MM.1S (cell line): ENCODE measurements at regions not wholly inside any gene's neighbourhood (a gene's known extent, or its start where the extent isn't known, plus 50 kb on each side); places are given as distances from the start of the nearest gene placed in this dataset.

Experiments
- DNase-seq: peaks from one replicate; pipeline ENCODE4 v3.0.0-alpha.2; 2015
- H2AFZ ChIP-seq: fragments of 300-600 bp; sonication (generic); 2 replicates; pipeline ENCODE4 v1.6.0; 2016; ENCODE audit warnings: antibody characterized with exemption, low read length
- H3F3A ChIP-seq: fragments of 300-600 bp; sonication (generic); 2 replicates; pipeline ENCODE4 v1.6.1; 2016; ENCODE audit warnings: mild to moderate bottlenecking, antibody characterized with exemption, low read length, moderate library complexity, mixed read lengths; ENCODE audit not compliant: insufficient read depth
- H3K27ac ChIP-seq: fragments of 300-600 bp; sonication (generic); 2 replicates; pipeline ENCODE4 v1.5.1; 2016; ENCODE audit warnings: mild to moderate bottlenecking, low read length
- H3K27me3 ChIP-seq: fragments of 300-600 bp; sonication (generic); replicated peaks from 2 replicates; pipeline ENCODE4 v1.6.0; 2016; ENCODE audit warnings: low read length; ENCODE audit not compliant: insufficient read depth
- H3K36me3 ChIP-seq: fragments of 300-600 bp; sonication (generic); replicated peaks from 2 replicates; pipeline ENCODE4 v1.6.1; 2016; ENCODE audit warnings: mild to moderate bottlenecking, low read length, mixed read lengths; ENCODE audit not compliant: insufficient read depth
- H3K4me1 ChIP-seq: fragments of 300-600 bp; sonication (generic); 2 replicates; pipeline ENCODE4 v1.6.1; 2016; ENCODE audit warnings: low read length, mixed read lengths
- H3K4me2 ChIP-seq: fragments of 300-600 bp; sonication (generic); 2 replicates; pipeline ENCODE4 v1.6.0; 2016; ENCODE audit warnings: low read depth, low read length
- H3K4me3 ChIP-seq: fragments of 300-600 bp; sonication (generic); 2 replicates; pipeline ENCODE4 v1.5.1; 2016; ENCODE audit warnings: low read length, mixed read lengths
- H3K79me2 ChIP-seq: fragments of 300-600 bp; sonication (generic); 2 replicates; pipeline ENCODE4 v1.6.1; 2016; ENCODE audit warnings: mixed run types, low read length, mixed read lengths
- H3K9ac ChIP-seq: fragments of 300-600 bp; sonication (generic); 2 replicates; pipeline ENCODE4 v1.6.1; 2016; ENCODE audit warnings: low read length, mixed read lengths
- H3K9me2 ChIP-seq: fragments of 300-600 bp; sonication (generic); replicated peaks from 2 replicates; pipeline ENCODE4 v1.6.1; 2016; ENCODE audit warnings: mild to moderate bottlenecking, low read length, mixed read lengths; ENCODE audit not compliant: insufficient read depth
- H3K9me3 ChIP-seq: fragments of 300-600 bp; sonication (generic); replicated peaks from 2 replicates; pipeline ENCODE4 v1.6.1; 2016; ENCODE audit warnings: mild to moderate bottlenecking, low read length, mixed read lengths; ENCODE audit not compliant: insufficient read depth
- H4K20me1 ChIP-seq: fragments of 300-600 bp; sonication (generic); 2 replicates; pipeline ENCODE4 v1.6.1; 2016; ENCODE audit warnings: mild to moderate bottlenecking, low read length, moderate library complexity, mixed read lengths; ENCODE audit not compliant: insufficient read depth
- EZH2 ChIP-seq: fragments of 300-600 bp; sonication (generic); optimal IDR thresholded peaks from 2 replicates; pipeline ENCODE3; 2017; ENCODE audit warnings: low read depth, mild to moderate bottlenecking, antibody characterized with exemption, low read length, mixed read lengths
- EZH2phosphoT487 ChIP-seq: fragments of 300-600 bp; sonication (generic); IDR thresholded peaks from 2 replicates; pipeline ENCODE4 v1.6.1; 2018; ENCODE audit warnings: antibody characterized with exemption, low read length
- TF ChIP-seq, protein P1 (sequence below): fragments of 300-600 bp; sonication (generic); IDR thresholded peaks from 2 replicates; pipeline ENCODE4 v1.5.1; 2016; ENCODE audit warnings: antibody characterized with exemption, low read length, mixed read lengths

DNA sequence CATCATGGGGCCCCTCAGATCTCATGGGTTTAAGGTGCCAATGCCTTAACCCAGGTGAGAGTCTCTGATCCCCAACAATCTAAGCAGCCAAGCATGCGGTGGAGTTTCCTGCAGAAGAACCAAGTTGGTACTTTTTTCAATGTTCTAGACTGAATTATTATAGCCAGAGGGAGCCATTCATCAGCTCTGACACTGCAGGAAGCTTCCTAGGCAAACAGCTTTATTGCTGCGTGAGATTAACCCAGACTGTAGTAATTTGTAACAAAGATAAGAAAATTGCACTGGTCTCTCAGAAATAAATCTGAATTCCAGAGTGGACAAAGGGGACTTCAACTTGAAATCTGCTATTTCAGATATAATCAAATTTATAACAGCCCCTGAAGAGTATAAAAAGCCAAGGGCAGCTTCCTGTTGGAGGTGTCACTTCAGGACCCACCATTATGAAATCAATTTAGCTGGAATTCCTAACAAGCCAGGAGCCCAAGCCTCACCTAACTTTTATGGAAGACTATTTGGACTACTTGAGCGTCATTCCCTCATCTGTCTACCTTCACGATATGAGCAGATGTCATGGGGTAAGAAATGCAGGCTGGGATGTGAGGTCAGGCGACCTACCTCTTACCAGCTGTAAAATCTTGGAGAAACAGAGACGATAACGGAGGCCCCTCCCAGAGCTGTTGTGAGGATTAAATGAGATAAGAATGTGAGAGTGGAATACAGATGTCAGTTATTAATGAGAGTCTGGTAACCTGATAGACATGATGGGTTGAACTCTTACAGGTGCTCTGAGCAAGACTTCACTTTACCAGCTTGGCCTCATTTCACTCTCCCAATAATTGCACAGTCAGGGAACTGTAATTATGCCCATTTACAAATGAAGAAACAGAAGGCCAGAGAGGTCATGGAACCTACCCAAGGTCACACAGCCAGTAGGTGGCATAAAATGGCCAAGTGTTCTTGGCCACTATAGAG is 135.1 kb downstream of the RRAGC start:
- H3K9me3 ChIP-seq = no peaks in the 10 kb centered on the region
- TF ChIP-seq, protein P1, sequence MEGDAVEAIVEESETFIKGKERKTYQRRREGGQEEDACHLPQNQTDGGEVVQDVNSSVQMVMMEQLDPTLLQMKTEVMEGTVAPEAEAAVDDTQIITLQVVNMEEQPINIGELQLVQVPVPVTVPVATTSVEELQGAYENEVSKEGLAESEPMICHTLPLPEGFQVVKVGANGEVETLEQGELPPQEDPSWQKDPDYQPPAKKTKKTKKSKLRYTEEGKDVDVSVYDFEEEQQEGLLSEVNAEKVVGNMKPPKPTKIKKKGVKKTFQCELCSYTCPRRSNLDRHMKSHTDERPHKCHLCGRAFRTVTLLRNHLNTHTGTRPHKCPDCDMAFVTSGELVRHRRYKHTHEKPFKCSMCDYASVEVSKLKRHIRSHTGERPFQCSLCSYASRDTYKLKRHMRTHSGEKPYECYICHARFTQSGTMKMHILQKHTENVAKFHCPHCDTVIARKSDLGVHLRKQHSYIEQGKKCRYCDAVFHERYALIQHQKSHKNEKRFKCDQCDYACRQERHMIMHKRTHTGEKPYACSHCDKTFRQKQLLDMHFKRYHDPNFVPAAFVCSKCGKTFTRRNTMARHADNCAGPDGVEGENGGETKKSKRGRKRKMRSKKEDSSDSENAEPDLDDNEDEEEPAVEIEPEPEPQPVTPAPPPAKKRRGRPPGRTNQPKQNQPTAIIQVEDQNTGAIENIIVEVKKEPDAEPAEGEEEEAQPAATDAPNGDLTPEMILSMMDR = no peak
- TF ChIP-seq EZH2 (no peak), EZH2phosphoT487 (no peak)
- H3K27me3 ChIP-seq = no peaks in the 10 kb centered on the region
- no peak overlapping the region for H3K9ac ChIP-seq
- H3K27ac ChIP-seq = no peak overlapping the region
- H3K9me2 ChIP-seq = no peaks in the 10 kb centered on the region
- no peak overlapping the region for H3K4me3 ChIP-seq
- no peaks in the 10 kb centered on the region for H3K79me2 ChIP-seq
- no peak for DNase-seq
- H2AFZ ChIP-seq = no peak overlapping the region
- H3K4me2 ChIP-seq = no peak overlapping the region
- H3K4me1 ChIP-seq = no peaks in the 10 kb centered on the region
- H3F3A ChIP-seq = no peaks in the 10 kb centered on the region
- no peaks in the 10 kb centered on the region for H3K36me3 ChIP-seq
- H4K20me1 ChIP-seq = no peaks in the 10 kb centered on the region

DNA sequence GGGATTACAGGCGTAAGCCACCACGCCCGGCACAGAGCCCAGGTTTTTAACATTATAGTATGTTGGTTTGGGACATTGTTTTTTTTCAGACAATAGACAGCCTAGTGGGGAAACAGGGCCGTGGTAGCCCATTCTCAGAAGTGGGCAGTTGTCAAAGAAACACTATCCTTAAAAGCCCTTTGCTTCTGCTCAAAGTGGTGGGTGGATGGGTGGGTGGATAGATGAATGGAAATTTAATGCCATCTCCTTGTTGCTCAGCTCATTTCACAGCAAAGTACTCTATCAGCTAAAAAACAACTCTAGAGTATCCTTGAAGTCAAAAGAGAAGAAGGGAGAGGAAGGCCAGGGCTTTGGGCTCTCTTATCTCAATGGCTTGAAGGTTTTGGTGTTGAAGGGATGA is 137.8 kb downstream of the RRAGC start:
- no peak overlapping the region for H3K27ac ChIP-seq
- no peak overlapping the region for H3K4me2 ChIP-seq
- no peaks in the 10 kb centered on the region for H3K9me2 ChIP-seq
- H4K20me1 ChIP-seq = no peaks in the 10 kb centered on the region
- TF ChIP-seq EZH2phosphoT487 (no peak), EZH2 (no peak)
- TF ChIP-seq, protein P1 = no peak
- H3K4me1 ChIP-seq = no peaks in the 10 kb centered on the region
- H3K4me3 ChIP-seq = no peak overlapping the region
- H3K9ac ChIP-seq = no peak overlapping the region
- no peak for DNase-seq
- H3K27me3 ChIP-seq = no peaks in the 10 kb centered on the region
- H2AFZ ChIP-seq = no peak overlapping the region
- no peaks in the 10 kb centered on the region for H3F3A ChIP-seq
- no peaks in the 10 kb centered on the region for H3K79me2 ChIP-seq
- no peaks in the 10 kb centered on the region for H3K9me3 ChIP-seq
- H3K36me3 ChIP-seq = no peaks in the 10 kb centered on the region

DNA sequence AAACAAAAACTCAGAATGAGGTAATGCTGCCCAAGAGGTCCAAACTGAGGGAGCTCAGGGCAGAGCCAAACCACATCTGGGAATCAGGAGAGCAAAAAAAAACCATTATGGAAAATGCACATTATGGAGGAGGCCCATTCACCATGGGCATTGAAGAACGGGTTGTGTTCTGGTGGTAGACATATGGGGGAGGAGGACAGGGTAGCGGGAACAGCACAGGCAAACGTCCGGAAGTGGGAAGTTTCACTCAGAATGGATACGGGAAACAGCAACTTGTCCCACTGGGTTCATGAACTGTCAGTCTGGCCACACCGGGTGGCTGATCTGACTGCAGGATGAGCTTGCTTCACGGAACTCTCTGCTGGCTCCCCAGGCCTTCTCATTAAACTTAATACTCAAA is 139.7 kb downstream of the RRAGC start:
- no peaks in the 10 kb centered on the region for H3F3A ChIP-seq
- no peak overlapping the region for H3K27ac ChIP-seq
- no peaks in the 10 kb centered on the region for H3K9me2 ChIP-seq
- H3K9me3 ChIP-seq = no peaks in the 10 kb centered on the region
- no peaks in the 10 kb centered on the region for H3K4me1 ChIP-seq
- no peak overlapping the region for H2AFZ ChIP-seq
- no peak overlapping the region for H3K9ac ChIP-seq
- TF ChIP-seq, protein P1 = no peak
- no peak for TF ChIP-seq EZH2
- no peak for TF ChIP-seq EZH2phosphoT487
- no peak for DNase-seq
- H3K79me2 ChIP-seq = no peaks in the 10 kb centered on the region
- H3K36me3 ChIP-seq = no peaks in the 10 kb centered on the region
- no peak overlapping the region for H3K4me3 ChIP-seq
- H3K27me3 ChIP-seq = no peaks in the 10 kb centered on the region
- no peak overlapping the region for H3K4me2 ChIP-seq
- H4K20me1 ChIP-seq = no peaks in the 10 kb centered on the region
